ACHN (cell line): ENCODE measurements at regions not wholly inside any gene's neighbourhood (a gene's known extent, or its start where the extent isn't known, plus 50 kb on each side); places are given as distances from the start of the nearest gene placed in this dataset.
A peak's percentile ranks its signal among the peaks of the same experiment; 100 is the strongest.
"Not testable (repeated sequence)": the region's sequence is repeated elsewhere in the genome, so short reads cannot be mapped to it uniquely, and the experiment has no call there.

Source experiments
- DNase-seq: peaks from one replicate; pipeline ENCODE4 v3.0.0-alpha.2; 2015
- in situ Hi-C: cut with HindIII; loops from 2 replicates; pipeline ENCODE4 v1.10.0; 2017; ENCODE audit warnings: low sequenced_read_pairs, low pct_ligation_motif_present, low pct_unique_long_range_greater_than_20kb

DNA sequence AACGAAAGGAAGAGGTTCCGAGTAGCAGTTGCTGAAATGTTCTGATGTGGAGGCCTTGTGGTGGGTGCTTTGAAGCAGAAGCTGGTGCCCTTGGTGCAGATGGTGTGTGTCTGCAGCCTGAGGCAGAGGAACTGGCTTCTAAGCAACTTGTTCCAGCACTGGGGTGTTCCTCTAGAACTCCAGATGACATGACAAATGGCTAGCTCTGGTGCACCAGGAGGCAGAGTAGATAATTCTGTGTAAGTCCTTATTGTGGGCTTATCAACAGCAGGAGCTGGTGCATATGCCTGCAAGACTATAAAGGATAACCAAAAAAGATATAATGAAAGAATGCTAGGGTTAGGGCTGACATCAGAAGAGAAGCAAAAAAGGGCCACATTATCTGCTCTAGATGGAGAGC lies 76.5 kb downstream of the ARL5B start:
- in situ Hi-C loops: no loop called here
- no peak for DNase-seq

DNA sequence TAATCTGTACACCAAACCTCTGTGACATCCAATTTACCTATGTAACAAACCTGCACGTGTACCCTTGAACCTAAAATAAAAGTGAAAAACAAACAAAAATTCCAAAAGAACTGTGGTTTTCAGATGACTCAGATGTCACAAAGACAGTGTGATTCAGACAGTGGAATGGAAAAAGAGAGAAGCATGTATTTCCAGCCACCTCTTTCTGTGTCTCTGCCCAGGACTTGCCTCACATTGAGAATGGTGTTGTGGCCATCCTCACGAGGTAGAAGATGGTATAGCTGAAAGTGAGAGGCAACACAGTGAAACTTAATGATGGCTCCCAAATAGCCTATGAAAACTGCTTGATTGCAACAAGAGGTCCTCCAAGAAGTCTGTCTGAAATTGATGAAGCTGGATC lies 78.0 kb downstream of the ARL5B start:
- DNase-seq: no peak
- in situ Hi-C loops: no loop called here

DNA sequence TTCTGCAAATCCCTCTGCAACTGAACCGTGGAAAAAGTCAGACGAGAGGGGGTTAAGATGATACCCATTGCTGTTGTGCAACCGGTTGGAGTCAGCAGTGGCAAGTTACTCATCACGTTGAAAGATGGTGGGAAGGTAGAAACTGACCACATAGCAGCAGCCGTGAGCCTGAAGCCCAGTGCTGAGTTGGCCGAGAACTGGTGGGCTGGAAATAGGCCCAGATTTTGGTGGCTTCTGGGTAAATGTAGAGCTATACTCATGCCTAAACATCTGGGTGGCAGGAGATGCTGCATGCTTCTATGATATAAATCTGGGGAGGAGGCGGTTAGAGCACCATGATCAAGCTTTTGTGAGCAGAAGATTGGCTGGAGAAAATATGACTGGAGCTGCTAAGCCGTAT lies 78.6 kb downstream of the ARL5B start:
- no peak for DNase-seq
- in situ Hi-C loops: no loop called here

DNA sequence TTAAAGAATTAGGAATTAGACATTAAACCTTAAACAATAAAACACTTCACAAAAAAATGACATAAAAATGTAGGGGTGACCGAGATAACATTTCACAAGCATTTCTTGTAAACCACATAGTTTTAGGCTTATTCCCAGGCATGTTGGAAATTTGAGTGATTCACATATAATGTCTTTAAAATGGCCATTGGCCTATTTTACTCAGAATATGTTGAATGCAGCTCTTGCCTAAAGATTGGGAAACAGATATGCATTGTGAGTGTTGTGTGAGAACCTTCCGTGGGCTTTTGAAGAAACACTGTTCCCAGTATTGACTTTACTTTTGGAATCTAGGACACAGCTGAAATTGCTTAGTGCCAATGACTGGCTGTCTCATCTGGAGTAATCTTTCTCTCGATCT lies 79.6 kb downstream of the ARL5B start:
- DNase-seq: no peak
- in situ Hi-C loops: no loop called here

DNA sequence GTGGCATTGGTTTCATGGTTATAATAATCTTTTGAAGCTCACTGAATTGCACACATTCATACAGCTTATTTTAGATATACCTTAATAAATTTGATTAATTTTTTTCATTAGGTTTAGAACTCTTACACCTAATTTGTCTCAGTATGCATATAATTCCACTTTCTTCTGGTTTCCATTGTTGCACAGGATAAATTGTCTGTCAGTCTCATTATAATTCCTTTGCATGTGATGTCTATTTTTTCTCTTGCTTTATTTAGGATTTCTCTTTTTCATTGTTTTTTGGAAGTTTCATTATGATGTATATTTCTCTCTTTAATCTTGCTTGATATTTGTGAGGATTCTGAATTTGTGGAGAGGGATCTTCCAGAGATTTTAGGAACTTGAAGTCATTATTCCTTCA lies 84.7 kb downstream of the ARL5B start:
- in situ Hi-C loops: no loop called here
- DNase-seq: no peak

DNA sequence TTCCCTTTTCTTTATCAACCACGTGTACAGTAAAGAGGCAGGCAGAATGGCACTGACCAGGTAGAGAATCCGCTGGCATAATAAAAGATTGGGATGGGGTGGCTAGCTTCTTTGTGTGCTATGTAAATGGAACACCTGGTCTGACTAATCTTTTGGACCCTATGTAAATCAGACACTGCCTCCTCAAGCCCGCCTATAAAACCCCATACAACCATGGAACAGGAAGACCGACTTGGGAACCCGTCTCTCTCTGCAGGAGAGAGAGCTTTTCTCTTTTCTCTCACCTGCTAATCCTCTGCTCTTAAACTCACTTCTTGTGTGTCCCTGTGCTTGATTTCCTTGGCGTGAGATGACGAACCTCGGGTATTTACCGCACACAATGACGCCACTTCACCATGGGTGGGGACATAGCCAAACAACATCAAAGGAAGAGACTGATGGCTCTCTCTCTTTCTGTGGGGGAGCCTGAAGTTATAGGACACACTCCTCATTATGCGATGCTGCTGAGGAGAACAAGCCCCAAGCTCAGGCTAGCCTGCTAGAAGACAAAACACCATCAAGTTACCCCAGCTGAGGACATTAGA lies 94.2 kb downstream of the ARL5B start:
- in situ Hi-C loops: no loop called here
- no peak for DNase-seq

DNA sequence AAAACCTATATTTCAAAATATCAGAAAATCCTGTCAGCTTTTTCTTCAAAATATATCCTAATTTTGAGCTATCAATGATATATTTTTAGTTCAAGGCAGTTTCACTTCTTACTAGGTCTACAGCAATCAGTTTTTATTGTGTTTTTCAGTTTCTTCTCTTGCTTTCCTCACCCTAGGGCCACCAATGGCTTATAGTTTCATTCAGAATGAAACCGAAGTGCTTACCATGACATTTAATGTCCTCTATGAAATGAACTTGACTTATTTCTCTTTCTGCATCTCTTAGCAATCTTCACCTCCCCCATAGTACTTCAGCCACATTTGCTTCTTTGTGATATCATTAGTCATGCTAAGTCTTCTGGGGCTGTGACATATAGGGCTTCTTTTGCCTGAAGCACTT lies 100.3 kb downstream of the ARL5B start:
- in situ Hi-C loops: no loop called here
- DNase-seq: no peak

DNA sequence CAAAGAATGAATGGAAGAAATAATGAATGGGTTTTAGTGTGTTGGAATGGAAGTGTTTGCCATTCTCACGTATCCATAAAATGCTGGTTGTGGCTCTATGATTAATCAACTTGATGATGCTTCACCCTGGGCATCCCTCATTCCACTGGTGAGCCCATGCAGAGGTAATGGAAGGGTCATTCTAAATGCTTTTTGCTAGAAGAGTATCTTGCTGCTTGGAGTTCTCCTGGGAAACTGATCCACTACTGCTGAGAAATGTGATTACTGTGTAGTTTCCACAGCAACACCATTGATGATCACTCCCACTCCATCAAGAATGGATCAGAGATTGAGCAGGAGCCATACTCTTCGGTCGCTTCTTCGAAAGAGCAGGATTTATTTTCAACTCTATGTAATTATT lies 101.6 kb downstream of the ARL5B start:
- no peak for DNase-seq
- in situ Hi-C loops: no loop called here

DNA sequence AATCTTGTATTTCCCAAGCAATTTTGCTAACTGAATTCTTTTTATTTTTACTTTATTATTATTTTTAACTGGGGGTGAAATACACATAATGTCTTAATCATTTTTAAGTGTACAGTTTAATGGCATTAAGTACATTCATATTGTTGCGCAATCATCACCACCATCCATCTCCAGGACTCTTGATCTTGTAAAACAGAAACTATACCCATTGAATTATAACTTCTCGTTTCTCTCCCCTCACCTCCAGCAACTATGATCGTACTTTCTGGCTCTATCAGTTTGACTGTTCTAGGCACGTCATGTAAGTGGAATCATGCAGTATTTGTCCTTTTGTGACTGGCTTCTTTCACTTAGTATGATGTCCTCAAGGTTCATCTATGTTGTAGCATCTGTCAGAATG lies 108.8 kb downstream of the ARL5B start:
- DNase-seq: no peak
- in situ Hi-C loops: no loop called here

DNA sequence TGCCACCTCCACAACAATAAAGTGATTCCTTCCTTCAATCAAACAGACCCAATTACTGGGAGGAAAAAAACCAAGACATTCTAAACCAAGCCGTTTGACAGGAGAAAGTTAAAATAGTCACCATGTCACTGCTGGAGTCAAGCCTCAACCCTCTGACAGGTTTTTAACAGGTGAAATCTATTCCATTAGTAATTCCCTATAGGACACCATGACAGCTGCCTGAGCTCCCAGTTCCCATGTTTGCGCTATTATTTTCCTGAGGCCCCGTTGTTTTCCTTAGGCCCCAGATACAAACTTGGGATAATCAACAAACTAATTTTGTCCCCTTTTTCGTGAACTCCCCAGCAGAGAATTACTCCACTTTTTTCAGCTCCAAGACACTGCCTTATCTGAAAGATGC lies 113.9 kb downstream of the ARL5B start:
- DNase-seq: no peak
- in situ Hi-C loops: no loop called here

DNA sequence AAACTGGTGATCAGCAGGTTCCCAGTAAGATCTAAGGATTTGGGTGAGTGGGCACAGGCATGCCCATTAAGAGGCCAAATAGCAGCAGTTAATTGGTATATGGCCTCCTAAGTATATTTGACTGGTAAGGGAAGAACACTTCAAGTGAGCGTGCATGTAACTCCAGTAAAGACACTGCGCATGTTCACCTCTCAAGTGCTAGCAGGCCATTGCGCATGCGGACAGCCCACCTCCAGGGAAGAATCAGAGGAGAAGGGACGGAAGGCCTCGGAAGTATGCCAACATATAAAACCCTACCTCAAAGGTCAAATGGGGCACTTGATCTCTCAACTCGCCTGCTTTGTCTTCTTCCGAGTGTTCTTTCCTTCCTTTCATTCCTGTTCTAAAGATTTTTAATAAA lies 118.0 kb downstream of the ARL5B start:
- no peak for DNase-seq
- in situ Hi-C loops: no loop called here

DNA sequence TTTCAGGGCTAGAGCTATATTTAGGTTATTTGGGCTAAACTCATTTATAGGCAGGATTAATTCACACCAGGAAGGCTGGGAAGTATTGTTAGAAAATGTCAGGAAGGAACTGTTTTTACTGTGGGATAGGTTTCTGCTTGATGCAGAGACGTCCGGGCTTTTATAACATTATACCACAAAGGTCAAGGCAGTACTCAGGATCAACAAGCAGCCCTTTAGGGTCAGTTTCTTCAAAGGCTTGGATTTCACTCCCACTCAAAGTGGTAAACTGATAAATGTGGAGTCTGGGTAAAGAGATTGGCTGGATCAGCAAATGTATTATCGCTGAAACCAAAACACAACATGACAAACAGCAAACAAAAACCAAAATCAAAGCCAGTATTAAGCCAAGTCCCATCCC lies 127.2 kb downstream of the ARL5B start:
- no peak for DNase-seq
- in situ Hi-C loops: no loop called here

DNA sequence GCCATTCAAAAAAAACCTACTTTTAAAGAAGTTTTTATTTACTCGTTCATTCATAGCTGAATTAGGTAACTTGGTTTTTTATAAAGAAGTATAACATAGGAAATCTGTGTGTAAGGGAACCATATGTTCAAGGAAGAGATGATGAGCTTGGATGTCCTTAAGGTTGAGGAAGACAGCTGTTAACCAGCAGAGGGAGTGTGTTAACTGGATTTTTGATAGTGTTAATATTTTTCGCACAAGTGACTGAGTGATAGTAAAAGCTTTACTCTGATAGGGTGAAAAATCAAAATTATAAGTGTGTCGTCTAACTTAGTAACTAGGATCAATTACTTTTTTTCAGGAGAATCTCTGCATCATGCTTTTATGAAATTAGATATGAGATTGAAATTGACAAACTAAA lies 134.7 kb downstream of the ARL5B start:
- peak; percentile 27 for DNase-seq
- in situ Hi-C loops: no loop called here

DNA sequence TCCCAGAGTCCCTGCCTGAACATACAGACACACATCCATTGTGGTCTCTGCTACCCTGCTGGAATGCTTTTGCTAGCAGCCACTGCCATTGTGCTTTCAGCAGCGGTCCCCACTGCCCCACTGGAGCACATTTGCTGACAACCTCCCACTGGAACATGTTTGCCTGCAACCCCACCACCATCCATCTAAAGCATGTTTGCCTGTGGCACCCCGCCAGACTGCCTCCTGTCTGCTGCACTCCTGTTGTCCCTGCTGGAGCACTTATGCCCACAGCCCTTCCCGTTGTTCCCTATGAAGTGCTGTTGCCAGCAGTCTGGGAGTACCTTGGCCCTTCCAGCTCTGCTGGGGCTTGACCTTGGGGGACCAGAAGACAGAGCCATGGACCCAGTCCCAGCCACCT lies 136.3 kb downstream of the ARL5B start:
- in situ Hi-C loops: no loop called here

DNA sequence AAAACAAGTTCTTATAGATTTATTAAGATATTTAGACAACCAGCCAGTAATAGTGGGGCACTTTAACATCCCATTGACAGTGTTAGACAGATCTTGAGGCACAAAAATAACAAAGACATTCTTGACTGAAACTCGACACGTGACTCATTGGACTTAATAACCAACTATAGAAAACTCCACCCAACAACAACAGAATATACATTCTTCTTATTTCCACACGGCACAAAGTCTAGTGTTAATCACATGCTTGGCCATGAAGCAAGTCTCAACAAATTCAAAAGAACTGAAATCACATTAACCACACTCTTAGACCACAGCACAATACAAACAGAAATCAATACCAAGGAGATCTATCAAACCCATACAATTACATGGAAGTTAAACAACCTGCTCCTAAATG lies 138.1 kb downstream of the ARL5B start:
- in situ Hi-C loops: no loop called here
- DNase-seq: no peak

More for the DNA sequence above, 136.3 kb downstream of the ARL5B start:
- no peak for DNase-seq

DNA sequence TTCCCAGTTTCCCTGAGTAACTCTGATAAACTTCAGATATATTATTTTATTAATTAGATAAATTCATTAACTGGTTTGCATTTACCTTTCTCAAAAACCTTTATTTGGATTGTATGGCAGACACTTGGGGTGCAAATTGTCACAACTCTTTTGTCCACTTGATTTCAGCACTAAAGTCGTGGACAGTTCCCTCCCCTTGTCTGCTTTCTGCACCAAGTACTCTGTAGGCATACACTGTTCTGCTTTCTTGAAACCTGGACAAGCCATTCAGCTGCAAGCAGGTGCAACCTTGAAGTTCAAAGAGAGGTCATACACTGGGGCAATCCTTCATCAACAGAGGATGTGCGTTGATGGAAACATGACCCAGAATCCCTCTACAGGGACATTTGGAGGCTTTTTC lies 162.9 kb downstream of the ARL5B start:
- in situ Hi-C loops: no loop called here

DNA sequence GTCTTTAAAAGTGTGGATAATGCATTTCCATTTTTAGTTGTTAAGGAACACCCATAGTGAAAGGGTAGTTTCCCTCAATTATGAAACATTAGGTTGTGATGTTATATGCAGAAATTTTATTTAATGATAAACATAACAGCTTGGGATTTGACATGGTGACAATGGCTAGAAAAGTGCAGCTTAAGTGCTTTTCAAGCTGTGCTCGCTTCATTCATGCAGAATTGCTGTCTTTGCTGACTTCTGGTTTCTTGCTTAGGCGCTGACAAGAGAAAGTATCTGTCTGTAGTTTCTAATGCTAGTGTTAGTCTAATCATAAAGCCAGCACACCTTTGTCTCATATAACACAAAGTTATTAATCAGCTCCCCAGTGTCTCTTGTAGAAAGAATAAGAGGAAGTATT lies 170.0 kb downstream of the ARL5B start:
- no peak for DNase-seq
- in situ Hi-C loops: no loop called here

More for the DNA sequence above, 162.9 kb downstream of the ARL5B start:
- peak; percentile 33 for DNase-seq

DNA sequence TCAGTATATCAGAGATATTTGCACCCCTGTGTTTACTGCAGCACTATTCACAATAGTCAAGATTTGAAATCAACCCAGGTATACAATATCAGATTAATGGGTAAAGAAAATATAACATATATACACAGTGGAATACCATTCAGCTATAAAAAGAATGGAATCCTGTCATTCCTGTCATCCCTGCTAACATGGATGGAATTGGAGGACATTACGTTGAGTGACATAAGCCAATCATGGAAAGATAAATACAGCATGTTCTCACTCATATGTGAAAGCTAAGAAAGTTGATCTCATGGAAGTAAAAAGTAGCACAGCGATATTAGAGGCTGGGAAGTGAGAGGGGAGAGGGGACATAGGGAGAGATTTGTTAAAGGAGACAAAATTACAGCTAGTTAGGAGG lies 171.0 kb downstream of the ARL5B start:
- DNase-seq: no peak
- in situ Hi-C loops: no loop called here

DNA sequence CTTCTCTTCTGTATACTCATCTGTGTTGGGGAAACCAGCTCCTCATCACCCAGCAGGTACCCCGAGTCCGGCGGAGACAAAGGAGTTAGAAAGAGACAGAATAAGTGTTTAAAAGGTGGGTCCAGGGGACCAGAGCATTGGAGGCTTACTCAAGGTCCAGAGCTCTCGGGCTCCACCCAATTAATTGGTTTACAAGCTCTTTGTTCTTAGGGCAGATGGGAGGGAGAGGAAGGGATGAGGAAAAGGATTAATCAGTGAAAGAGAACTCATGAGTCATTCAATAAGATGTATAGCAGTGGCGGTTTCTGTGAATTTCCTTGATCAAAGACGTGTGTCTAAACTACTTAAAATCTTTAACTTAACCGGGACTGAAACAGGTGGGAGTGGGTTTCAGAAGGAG lies 192.0 kb upstream of the MALRD1 start:
- DNase-seq, in situ Hi-C loops: not testable (repeated sequence)

DNA sequence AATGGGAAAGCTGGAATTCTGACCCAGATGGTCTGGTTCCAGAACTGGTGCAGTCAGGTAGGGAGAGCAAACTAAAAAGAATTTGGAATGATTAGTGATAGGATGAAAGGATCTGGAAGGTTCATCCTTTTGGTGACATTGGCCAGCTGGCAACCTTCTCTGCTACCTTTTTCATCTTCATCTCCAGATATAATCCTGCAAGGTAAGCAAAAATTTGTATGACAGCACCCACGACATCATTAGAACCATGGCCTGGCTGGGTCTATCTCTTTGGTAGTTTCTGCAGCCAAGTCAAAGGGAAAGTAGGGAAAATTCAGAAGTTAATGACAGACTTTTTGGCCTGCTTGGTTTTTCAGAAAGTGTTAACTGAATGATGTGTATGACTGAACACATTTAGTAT lies 188.9 kb upstream of the MALRD1 start:
- in situ Hi-C loops: no loop called here

DNA sequence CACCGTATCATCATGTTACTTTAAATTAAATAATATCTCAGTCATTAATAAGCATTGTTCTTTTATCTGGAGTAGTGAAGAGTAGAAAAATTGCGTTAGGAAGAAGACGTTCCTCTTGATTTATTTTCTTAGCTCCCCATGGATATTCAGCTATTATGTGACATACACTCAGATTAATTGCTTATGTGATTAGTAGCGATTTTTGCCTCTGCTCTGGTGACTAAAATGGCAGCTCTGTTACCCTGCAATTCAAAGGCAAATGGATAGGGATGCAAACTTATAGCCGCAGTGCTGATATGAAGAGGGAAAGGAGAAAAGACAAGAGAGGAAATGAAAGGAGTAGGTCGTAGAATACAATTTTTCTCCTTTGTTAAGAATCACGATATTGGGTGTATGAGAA lies 188.4 kb upstream of the MALRD1 start:
- in situ Hi-C loops: no loop called here
- DNase-seq: no peak

More for the DNA sequence above, 188.9 kb upstream of the MALRD1 start:
- no peak for DNase-seq
